Spleen (tissue), 11 donors: ENCODE measurements at regions not wholly inside any gene's neighbourhood (a gene's known extent, or its start where the extent isn't known, plus 50 kb on each side); places are given as distances from the start of the nearest gene placed in this dataset.

Experiments
- DNase-seq: peaks from one replicate; pipeline ENCODE4 v3.0.0-alpha.2; 2020
- H3K27ac ChIP-seq, 8 donors: fragments of 200-600 bp; sonication (generic) in 7 of 8; 1 replicate in 4 of 8; 2 replicates in 4 of 8; pipeline versions ENCODE4 v1.5.0 to v1.8.0; 2016 to 2021; ENCODE audit warnings: inconsistent platforms in 4 of 8, mild to moderate bottlenecking in 4 of 8, moderate library complexity in 1 of 8
- H3K27me3 ChIP-seq, 7 donors: fragments of 200-600 bp; sonication (generic) in 6 of 7; replicated peaks in 1 of 7; 1 replicate in 4 of 7; 2 replicates in 3 of 7; pipeline versions ENCODE4 v1.5.0 to v1.8.0; 2016 to 2021; ENCODE audit warnings: inconsistent platforms in 3 of 7, mild to moderate bottlenecking in 1 of 7
- H3K36me3 ChIP-seq, 6 donors: fragments of 200-600 bp; sonication (generic) in 5 of 6; 1 replicate in 4 of 6; 2 replicates in 2 of 6; pipeline versions ENCODE4 v1.5.0 to v1.8.0; 2016 to 2021; ENCODE audit warnings: inconsistent platforms in 2 of 6
- H3K4me1 ChIP-seq, 6 donors: fragments of 200-600 bp; sonication (generic) in 5 of 6; 1 replicate in 3 of 6; 2 replicates in 3 of 6; pipeline versions ENCODE4 v1.5.0 to v1.8.0; 2016 to 2021; ENCODE audit warnings: inconsistent platforms in 3 of 6
- H3K4me3 ChIP-seq, 8 donors: fragments of 200-600 bp; sonication (generic) in 7 of 8; 1 replicate in 4 of 8; 2 replicates in 4 of 8; pipeline versions ENCODE4 v1.5.0 to v1.8.0; 2016 to 2021; ENCODE audit warnings: inconsistent platforms in 4 of 8, mild to moderate bottlenecking in 4 of 8, moderate library complexity in 2 of 8
- H3K9me3 ChIP-seq, 8 donors: fragments of 200-600 bp; sonication (generic) in 7 of 8; 1 replicate in 4 of 8; 2 replicates in 4 of 8; pipeline versions ENCODE4 v1.5.0 to v1.8.0; 2016 to 2021; ENCODE audit warnings: inconsistent platforms in 4 of 8
- CTCF ChIP-seq, 11 experiments: fragments of 200-600 bp in 7 of 11; fragments of 450-650 bp in 4 of 11; sonication (generic) in 4 of 11; IDR thresholded peaks in 8 of 11; conservative IDR thresholded peaks in 3 of 11; 1 replicate in 7 of 11; 2 replicates in 4 of 11; pipeline versions ENCODE4 v1.4.0 to v1.8.0; 2016 to 2021; ENCODE audit warnings: antibody characterized with exemption in 11 of 11, inconsistent platforms in 4 of 11, mild to moderate bottlenecking in 1 of 11
- POLR2A ChIP-seq, 3 donors: fragments of 450-650 bp; IDR thresholded peaks; one replicate each; pipeline ENCODE4 v1.5.1; 2017; ENCODE audit warnings: antibody characterized with exemption in 3 of 3, mild to moderate bottlenecking in 1 of 3
- POLR2AphosphoS5 ChIP-seq, 3 donors: sonication (generic); formaldehyde crosslinking; IDR thresholded peaks; one replicate each; pipeline ENCODE4 v1.5.1; 2017; ENCODE audit warnings: antibody characterized with exemption in 3 of 3
- WGBS, 5 donors: extraction: QIAGEN DNeasy Blood & Tissue Kit in 3 of 5; methylation state at CpG; one replicate each; pipeline versions ENCODE4 v1.1.5 to v1.1.7; 2013 to 2018; 5-methylcytosine and 5-hydroxymethylcytosine counted together
- intact Hi-C: fragments of 100-400 bp; cut with DNase I; formaldehyde crosslinking; loops from one replicate; pipeline ENCODE4 v1.15.0; 2023; ENCODE audit warnings: low total_unique reads
- donor health status: healthy with polysubstance abuse.
- donor health status: DM: no; HTN: no; CAD: no; lungs with moderate emphysema.
- donor health status: DM: no; HTN: no; CAD: no.
- donor health status: Bipolar disorder and iron deficiency.
- donor health status: healthy.
- donor health status: DM: no; HTN: no; CAD: no.
- donor health status: DM: yes; HTN: yes; CAD: no.

- no peaks in the 10 kb centered on the region for H3K36me3 ChIP-seq
- no peak for TF ChIP-seq POLR2A (IDR thresholded peaks at IDR 0.05)
- TF ChIP-seq CTCF (IDR thresholded peaks at IDR 0.05 in 8 of 11, conservative IDR thresholded peaks at IDR 0.05 in 3 of 11): no peak
- TF ChIP-seq POLR2AphosphoS5 (IDR thresholded peaks at IDR 0.05): no peak
- no peak for DNase-seq
- H3K4me3 ChIP-seq: no peak overlapping the region
- 83 to 86% (median 84%) methylated on average over 4 of the region's 4 CpGs for WGBS, 5 donors
- no peaks in the 10 kb centered on the region for H3K9me3 ChIP-seq
- H3K27me3 ChIP-seq: peaks cover 0 to 2% (median 0%) of the 10 kb centered on the region in 7 donors
- H3K4me1 ChIP-seq: peaks cover 0 to 8% (median 0%) of the 10 kb centered on the region in 6 donors
- no peak overlapping the region for H3K27ac ChIP-seq
- intact Hi-C loops: no loop called here
Measured at GRCh38 chr9:87801013-87801412, 75.1 kb downstream of the CTSL start.

GRCh38 chr9:87803166-87803565, 77.2 kb downstream of the CTSL start:
- no peak overlapping the region for H3K27ac ChIP-seq
- TF ChIP-seq POLR2AphosphoS5 (IDR thresholded peaks at IDR 0.05): no peak
- TF ChIP-seq CTCF (IDR thresholded peaks at IDR 0.05 in 8 of 11, conservative IDR thresholded peaks at IDR 0.05 in 3 of 11): no peak
- no peak for TF ChIP-seq POLR2A (IDR thresholded peaks at IDR 0.05)
- no peak for DNase-seq
- no peak overlapping the region for H3K4me3 ChIP-seq
- H3K27me3 ChIP-seq: peaks cover 0 to 6% (median 0%) of the 10 kb centered on the region in 7 donors
- 87 to 95% (median 93%) methylated on average over 15 of the region's 15 CpGs for WGBS, 5 donors
- H3K4me1 ChIP-seq: no peaks in the 10 kb centered on the region
- peaks cover 0 to 5% (median 0%) of the 10 kb centered on the region in 8 donors for H3K9me3 ChIP-seq
- intact Hi-C loops: no loop called here
- H3K36me3 ChIP-seq: no peaks in the 10 kb centered on the region

- H3K4me3 ChIP-seq: no peak overlapping the region
- intact Hi-C loops: no loop called here
- H3K27ac ChIP-seq: no peak overlapping the region
- DNase-seq: no peak
- H3K9me3 ChIP-seq: peaks cover 0 to 8% (median 0%) of the 10 kb centered on the region in 8 donors
- peaks cover 0 to 6% (median 0%) of the 10 kb centered on the region in 7 donors for H3K27me3 ChIP-seq
- TF ChIP-seq CTCF (IDR thresholded peaks at IDR 0.05 in 8 of 11, conservative IDR thresholded peaks at IDR 0.05 in 3 of 11) (no peak), POLR2A (IDR thresholded peaks at IDR 0.05) (no peak), POLR2AphosphoS5 (IDR thresholded peaks at IDR 0.05) (no peak)
- H3K36me3 ChIP-seq: no peaks in the 10 kb centered on the region
- H3K4me1 ChIP-seq: no peaks in the 10 kb centered on the region
- 74 to 83% (median 77%) methylated on average over 9 of the region's 9 CpGs for WGBS, 5 donors
Measured at GRCh38 chr9:87803623-87804345, 77.9 kb downstream of the CTSL start.

- 88 to 93% (median 90%) methylated on average over 5 of the region's 5 CpGs for WGBS, 5 donors
- intact Hi-C loops: no loop called here
Measured at GRCh38 chr9:87805259-87805658, 77.4 kb upstream of the SPATA31E1 start.

More at GRCh38 chr9:87805259-87805658, 77.4 kb upstream of the SPATA31E1 start:
- no peak for DNase-seq
- Histone ChIP-seq H3K9me3 (peaks cover 0 to 8% (median 0%) of the 10 kb centered on the region in 8 donors), H3K27me3 (peaks cover 0 to 6% (median 0%) of the 10 kb centered on the region in 7 donors), H3K27ac (no peak overlapping the region), H3K36me3 (no peaks in the 10 kb centered on the region), H3K4me1 (no peaks in the 10 kb centered on the region), H3K4me3 (no peak overlapping the region)
- no peak for TF ChIP-seq CTCF (IDR thresholded peaks at IDR 0.05 in 8 of 11, conservative IDR thresholded peaks at IDR 0.05 in 3 of 11)
- no peak for TF ChIP-seq POLR2A (IDR thresholded peaks at IDR 0.05)
- no peak for TF ChIP-seq POLR2AphosphoS5 (IDR thresholded peaks at IDR 0.05)
